ENCODE measurements at regions not wholly inside any gene's neighbourhood (a gene's known extent, or its start where the extent isn't known, plus 50 kb on each side); places are given as distances from the start of the nearest gene placed in this dataset.

GRCh38 chr7:19242246-19242645 is 97.0 kb upstream of the FERD3L start:
- no peaks in the 10 kb centered on the region for H3K9me3 ChIP-seq (ENCODE audit: control insufficient read depth, low read depth, low read length)
- no peak overlapping the region for H3K4me2 ChIP-seq (ENCODE audit: control insufficient read depth, extremely low read depth, insufficient read depth, low read depth, low read length)
- no peaks in the 10 kb centered on the region for H3K9me1 ChIP-seq (ENCODE audit: control insufficient read depth, extremely low read depth, insufficient read depth, low read length)
- H3K4me1 ChIP-seq (ENCODE audit: control insufficient read depth, extremely low read depth, insufficient read depth, low read length): no peaks in the 10 kb centered on the region
- no peak for DNase-seq (ENCODE audit: low read depth, low spot score)
- H3K36me3 ChIP-seq (ENCODE audit: control insufficient read depth in 2 of 2, extremely low read depth in 1 of 2, insufficient read depth in 2 of 2, low read length in 2 of 2): no peaks in the 10 kb centered on the region
- H3K4me3 ChIP-seq (ENCODE audit: control insufficient read depth in 2 of 3, extremely low read depth in 1 of 3, insufficient read depth in 2 of 3, low read depth in 1 of 3, low read length in 3 of 3): no peak overlapping the region
- H3K9ac ChIP-seq (ENCODE audit: control insufficient read depth, extremely low read depth, insufficient read depth, low read length): no peak overlapping the region
- no peaks in the 10 kb centered on the region for H3K79me2 ChIP-seq (ENCODE audit: control insufficient read depth, insufficient read depth, low read length)
- no peaks in the 10 kb centered on the region for H4K20me1 ChIP-seq (ENCODE audit: control insufficient read depth, extremely low read depth, insufficient read depth, low read length)
- dilution Hi-C loops (cut with MboI; ENCODE audit: extremely low pct_ligation_motif_present, low sequenced_read_pairs): no loop called here
- no peak overlapping the region for H3K27ac ChIP-seq (ENCODE audit: control insufficient read depth, insufficient read depth, low read length)
- FAIRE-seq: no peak
- TF ChIP-seq CTCF (optimal IDR thresholded peaks at IDR 0.05 in 1 of 3, IDR thresholded peaks at IDR 0.05 in 1 of 3, conservative IDR thresholded peaks at IDR 0.05 in 1 of 3; ENCODE audit: extremely low read depth in 1 of 3, insufficient read depth in 2 of 3, low read length in 3 of 3): no peak
- TF ChIP-seq EZH2 (IDR thresholded peaks at IDR 0.05; ENCODE audit: low read length): no peak
- H2AFZ ChIP-seq (ENCODE audit: control insufficient read depth, low read length): no peak overlapping the region
- no peaks in the 10 kb centered on the region for H3K27me3 ChIP-seq (ENCODE audit: control insufficient read depth, extremely low read depth, insufficient read depth, low read length)

- Histone ChIP-seq H3K9ac (ENCODE audit: control insufficient read depth, extremely low read depth, insufficient read depth, low read length) (no peak overlapping the region), H4K20me1 (ENCODE audit: control insufficient read depth, extremely low read depth, insufficient read depth, low read length) (no peaks in the 10 kb centered on the region), H3K4me1 (ENCODE audit: control insufficient read depth, extremely low read depth, insufficient read depth, low read length) (no peaks in the 10 kb centered on the region), H3K36me3 (ENCODE audit: control insufficient read depth in 2 of 2, extremely low read depth in 1 of 2, insufficient read depth in 2 of 2, low read length in 2 of 2) (no peaks in the 10 kb centered on the region), H2AFZ (ENCODE audit: control insufficient read depth, low read length) (no peak overlapping the region), H3K4me3 (ENCODE audit: control insufficient read depth in 2 of 3, extremely low read depth in 1 of 3, insufficient read depth in 2 of 3, low read depth in 1 of 3, low read length in 3 of 3) (no peak overlapping the region), H3K27me3 (ENCODE audit: control insufficient read depth, extremely low read depth, insufficient read depth, low read length) (no peaks in the 10 kb centered on the region), H3K27ac (ENCODE audit: control insufficient read depth, insufficient read depth, low read length) (no peak overlapping the region), H3K9me3 (ENCODE audit: control insufficient read depth, low read depth, low read length) (no peaks in the 10 kb centered on the region), H3K9me1 (ENCODE audit: control insufficient read depth, extremely low read depth, insufficient read depth, low read length) (no peaks in the 10 kb centered on the region), H3K4me2 (ENCODE audit: control insufficient read depth, extremely low read depth, insufficient read depth, low read depth, low read length) (no peak overlapping the region), H3K79me2 (ENCODE audit: control insufficient read depth, insufficient read depth, low read length) (no peaks in the 10 kb centered on the region)
- dilution Hi-C loops (cut with MboI; ENCODE audit: extremely low pct_ligation_motif_present, low sequenced_read_pairs): no loop called here
- TF ChIP-seq EZH2 (IDR thresholded peaks at IDR 0.05; ENCODE audit: low read length): no peak
- no peak for TF ChIP-seq CTCF (optimal IDR thresholded peaks at IDR 0.05 in 1 of 3, IDR thresholded peaks at IDR 0.05 in 1 of 3, conservative IDR thresholded peaks at IDR 0.05 in 1 of 3; ENCODE audit: extremely low read depth in 1 of 3, insufficient read depth in 2 of 3, low read length in 3 of 3)
- FAIRE-seq (no peak), DNase-seq (ENCODE audit: low read depth, low spot score) (no peak)
These were observed 94.7 kb upstream of the FERD3L start for GRCh38 chr7:19239951-19240350.
